ENCODE measurements at regions not wholly inside any gene's neighbourhood (a gene's known extent, or its start where the extent isn't known, plus 50 kb on each side); places are given as distances from the start of the nearest gene placed in this dataset.

- Mint-ChIP-seq H3K36me3 (ENCODE audit: low read depth) (no peaks in the 10 kb centered on the region), H3K27ac (no peak overlapping the region), H3K4me3 (no peak overlapping the region), H3K27me3 (ENCODE audit: low read depth) (peaks cover 3% of the 10 kb centered on the region), H3K9me3 (no peaks in the 10 kb centered on the region), H3K4me1 (no peaks in the 10 kb centered on the region)
- TF ChIP-seq CTCF (IDR thresholded peaks at IDR 0.05; ENCODE audit: unreplicated experiment in 3 of 3) = no peak
These were observed 664.3 kb upstream of the TENM3 start for GRCh38 chr4:181578911-181579310.

GRCh38 chr4:181579486-181579885, 663.7 kb upstream of the TENM3 start:
- Mint-ChIP-seq H3K4me1 (no peaks in the 10 kb centered on the region), H3K27ac (no peak overlapping the region), H3K36me3 (ENCODE audit: low read depth) (no peaks in the 10 kb centered on the region), H3K4me3 (no peak overlapping the region), H3K27me3 (ENCODE audit: low read depth) (peaks cover 3% of the 10 kb centered on the region), H3K9me3 (no peaks in the 10 kb centered on the region)
- TF ChIP-seq CTCF (IDR thresholded peaks at IDR 0.05; ENCODE audit: unreplicated experiment in 3 of 3) = no peak

GRCh38 chr4:181581983-181582382, 661.2 kb upstream of the TENM3 start:
- no peaks in the 10 kb centered on the region for H3K4me1 Mint-ChIP-seq

GRCh38 chr4:181582595-181582994, 660.6 kb upstream of the TENM3 start:
- no peaks in the 10 kb centered on the region for H3K4me1 Mint-ChIP-seq
- no peak overlapping the region for H3K27ac Mint-ChIP-seq
- TF ChIP-seq CTCF (IDR thresholded peaks at IDR 0.05; ENCODE audit: unreplicated experiment in 3 of 3) = no peak
- peaks cover 3% of the 10 kb centered on the region for H3K27me3 Mint-ChIP-seq (ENCODE audit: low read depth)
- no peaks in the 10 kb centered on the region for H3K9me3 Mint-ChIP-seq
- H3K4me3 Mint-ChIP-seq = no peak overlapping the region
- H3K36me3 Mint-ChIP-seq (ENCODE audit: low read depth) = no peaks in the 10 kb centered on the region

More at GRCh38 chr4:181581983-181582382, 661.2 kb upstream of the TENM3 start:
- no peak for TF ChIP-seq CTCF (IDR thresholded peaks at IDR 0.05; ENCODE audit: unreplicated experiment in 3 of 3)
- Mint-ChIP-seq H3K4me3 (no peak overlapping the region), H3K27ac (no peak overlapping the region), H3K27me3 (ENCODE audit: low read depth) (peaks cover 3% of the 10 kb centered on the region), H3K36me3 (ENCODE audit: low read depth) (no peaks in the 10 kb centered on the region), H3K9me3 (no peaks in the 10 kb centered on the region)

GRCh38 chr4:181588733-181589302, 654.4 kb upstream of the TENM3 start:
- Mint-ChIP-seq H3K36me3 (ENCODE audit: low read depth) (no peaks in the 10 kb centered on the region), H3K4me3 (no peak overlapping the region), H3K9me3 (peaks cover 3% of the 10 kb centered on the region), H3K27ac (no peak overlapping the region), H3K27me3 (ENCODE audit: low read depth) (no peaks in the 10 kb centered on the region), H3K4me1 (no peaks in the 10 kb centered on the region)
- TF ChIP-seq CTCF (IDR thresholded peaks at IDR 0.05; ENCODE audit: unreplicated experiment in 3 of 3) = no peak

- Mint-ChIP-seq H3K27ac (no peak overlapping the region), H3K4me3 (no peak overlapping the region), H3K36me3 (ENCODE audit: low read depth) (no peaks in the 10 kb centered on the region), H3K27me3 (ENCODE audit: low read depth) (no peaks in the 10 kb centered on the region), H3K9me3 (peaks cover 3% of the 10 kb centered on the region), H3K4me1 (no peaks in the 10 kb centered on the region)
- no peak for TF ChIP-seq CTCF (IDR thresholded peaks at IDR 0.05; ENCODE audit: unreplicated experiment in 3 of 3)
These were observed 650.9 kb upstream of the TENM3 start for GRCh38 chr4:181592221-181592745.
